B cell (primary cell): ENCODE measurements at regions not wholly inside any gene's neighbourhood (a gene's known extent, or its start where the extent isn't known, plus 50 kb on each side); places are given as distances from the start of the nearest gene placed in this dataset.

Experiments
- CTCF ChIP-seq: fragments of 200-600 bp; IDR thresholded peaks from one replicate; pipeline ENCODE4 v1.8.0; 2022; ENCODE audit warnings: antibody characterized with exemption, mild to moderate bottlenecking
- EZH2 ChIP-seq: IDR thresholded peaks from 2 replicates; pipeline ENCODE4 v1.6.1; 2012; ENCODE audit warnings: borderline replicate concordance, low read depth, mild to moderate bottlenecking, moderate library complexity, low read length; ENCODE audit not compliant: insufficient read depth, poor library complexity, severe bottlenecking

- TF ChIP-seq CTCF (no peak), EZH2 (no peak)
These were observed 84.5 kb upstream of the PPARA start for GRCh38 chr22:46065691-46066454.
